Mesendoderm (in vitro differentiated cells): ENCODE measurements at regions not wholly inside any gene's neighbourhood (a gene's known extent, or its start where the extent isn't known, plus 50 kb on each side); places are given as distances from the start of the nearest gene placed in this dataset.

ENCODE experiments used
- DNase-seq: peaks from one replicate; pipeline ENCODE4 v3.0.0; 2013
- H2AK5ac ChIP-seq: 2 replicates; pipeline ENCODE4 v1.6.1; 2013; ENCODE audit warnings: low read length, inconsistent platforms
- H2BK120ac ChIP-seq: 2 replicates; pipeline ENCODE4 v1.6.1; 2013; ENCODE audit warnings: low read depth, mild to moderate bottlenecking, low read length, moderate library complexity, mixed read lengths
- H2BK15ac ChIP-seq: replicated peaks from 2 replicates; pipeline ENCODE4 v1.6.1; 2013; ENCODE audit warnings: low read depth, mild to moderate bottlenecking, moderate library complexity
- H2BK5ac ChIP-seq: 2 replicates; pipeline ENCODE4 v1.6.1; 2013; ENCODE audit warnings: low read length, inconsistent platforms
- H3K18ac ChIP-seq: 2 replicates; pipeline ENCODE4 v1.6.1; 2013; ENCODE audit warnings: mild to moderate bottlenecking, low read length, mixed read lengths
- H3K23ac ChIP-seq: one replicate; pipeline ENCODE4 v1.6.1; 2013; ENCODE audit warnings: low read length
- H3K27ac ChIP-seq: 2 replicates; pipeline ENCODE4 v1.5.1; 2013; ENCODE audit warnings: low read depth, mild to moderate bottlenecking, inconsistent platforms, low read length, moderate library complexity
- H3K27me3 ChIP-seq: 2 replicates; pipeline ENCODE4 v1.6.1; 2013; ENCODE audit warnings: low read length, control low read depth, mild to moderate bottlenecking, inconsistent platforms; ENCODE audit not compliant: insufficient read depth, poor library complexity
- H3K36me3 ChIP-seq: 2 replicates; pipeline ENCODE4 v1.6.1; 2013; ENCODE audit warnings: low read length, inconsistent platforms; ENCODE audit not compliant: control insufficient read depth, insufficient read depth
- H3K4ac ChIP-seq: one replicate; pipeline ENCODE4 v1.6.1; 2013; ENCODE audit warnings: low read depth, mild to moderate bottlenecking, low read length, moderate library complexity
- H3K4me1 ChIP-seq: 2 replicates; pipeline ENCODE4 v1.6.1; 2013; ENCODE audit warnings: low read depth, low read length, inconsistent platforms; ENCODE audit not compliant: control insufficient read depth
- H3K4me2 ChIP-seq: 2 replicates; pipeline ENCODE4 v1.6.1; 2013; ENCODE audit warnings: low read length
- H3K4me3 ChIP-seq: 2 replicates; pipeline ENCODE4 v1.5.1; 2013; ENCODE audit warnings: mild to moderate bottlenecking, low read length
- H3K56ac ChIP-seq: one replicate; pipeline ENCODE4 v1.6.1; 2013; ENCODE audit warnings: low read length
- H3K79me1 ChIP-seq: 2 replicates; pipeline ENCODE4 v1.6.1; 2013; ENCODE audit warnings: low read length, inconsistent platforms
- H3K79me2 ChIP-seq: 2 replicates; pipeline ENCODE4 v1.6.1; 2013; ENCODE audit warnings: mild to moderate bottlenecking, low read length; ENCODE audit not compliant: control insufficient read depth, insufficient read depth
- H3K9ac ChIP-seq: 2 replicates; pipeline ENCODE4 v1.6.1; 2013; ENCODE audit warnings: low read length, inconsistent platforms
- H4K5ac ChIP-seq: one replicate; pipeline ENCODE4 v1.6.1; 2013; ENCODE audit warnings: low read length
- H4K8ac ChIP-seq: one replicate; pipeline ENCODE4 v1.6.1; 2013; ENCODE audit warnings: low read depth, mild to moderate bottlenecking, control low read depth, low read length, moderate library complexity
- whole genome bisulfite sequencing: extraction: QIAGEN DNeasy Blood & Tissue Kit; methylation state at CpG from one replicate; pipeline ENCODE4 v1.1.7; 2013; ENCODE audit warnings: low lambda C conversion rate, missing lambda C conversion rate; ENCODE audit not compliant: insufficient coverage; ENCODE audit errors: extremely low coverage; 5-methylcytosine and 5-hydroxymethylcytosine counted together

DNA sequence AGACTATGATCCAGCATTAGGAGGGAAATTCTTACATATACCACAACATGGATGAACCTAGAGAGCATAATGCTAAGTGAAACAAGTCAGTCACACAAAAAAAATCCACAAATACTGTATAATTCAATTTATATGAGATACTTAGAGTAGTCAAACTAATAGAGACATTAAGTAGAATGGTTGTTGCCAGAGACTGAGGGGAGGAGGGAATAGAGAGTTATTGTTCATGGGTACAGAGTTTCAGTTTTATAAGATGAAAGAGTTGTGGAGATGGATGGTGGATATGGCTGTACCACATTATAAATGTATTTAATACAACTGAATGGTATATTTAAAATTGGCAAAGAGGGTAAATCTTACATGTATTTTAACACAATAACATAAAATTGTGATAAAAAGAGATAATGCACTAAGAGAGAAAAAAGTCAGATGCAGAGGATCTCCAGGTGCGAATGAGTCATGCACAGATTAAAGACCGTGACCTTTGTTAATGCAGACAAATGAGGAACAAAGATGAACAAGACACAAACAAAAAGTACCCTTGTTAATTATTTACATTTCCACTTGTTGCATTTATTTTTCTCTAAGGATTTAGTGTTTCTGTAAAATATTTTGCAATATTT is 541.7 kb upstream of the MEX3C start:
- Histone ChIP-seq H3K4me1 (no peaks in the 10 kb centered on the region), H3K79me1 (no peaks in the 10 kb centered on the region), H2BK5ac (no peak overlapping the region), H3K27me3 (no peaks in the 10 kb centered on the region), H3K23ac (no peak overlapping the region), H3K56ac (no peak overlapping the region), H2AK5ac (no peak overlapping the region), H3K79me2 (no peaks in the 10 kb centered on the region), H4K5ac (no peak overlapping the region), H3K4me3 (no peak overlapping the region), H3K18ac (no peak overlapping the region), H3K27ac (no peak overlapping the region), H2BK120ac (no peak overlapping the region), H4K8ac (no peak overlapping the region), H3K4me2 (no peak overlapping the region), H2BK15ac (no peak overlapping the region), H3K4ac (no peak overlapping the region), H3K9ac (no peak overlapping the region), H3K36me3 (no peaks in the 10 kb centered on the region)
- no CpG with 5 or more reads among the region's 2 CpGs for WGBS
- DNase-seq: no peak

- Histone ChIP-seq H3K4ac (no peak overlapping the region), H2BK120ac (no peak overlapping the region), H4K5ac (no peak overlapping the region), H3K23ac (no peak overlapping the region), H3K4me2 (no peak overlapping the region), H3K79me1 (no peaks in the 10 kb centered on the region), H3K36me3 (no peaks in the 10 kb centered on the region), H3K18ac (no peak overlapping the region), H3K27ac (no peak overlapping the region), H3K56ac (no peak overlapping the region), H3K79me2 (no peaks in the 10 kb centered on the region), H2AK5ac (no peak overlapping the region), H2BK5ac (no peak overlapping the region), H3K27me3 (no peaks in the 10 kb centered on the region), H2BK15ac (no peak overlapping the region), H3K9ac (no peak overlapping the region), H4K8ac (no peak overlapping the region), H3K4me1 (no peaks in the 10 kb centered on the region), H3K4me3 (no peak overlapping the region)
- DNase-seq: no peak
- no CpG with 5 or more reads among the region's 4 CpGs for whole genome bisulfite sequencing
Observed at GRCh38 chr18:51751901-51752300, 554.4 kb upstream of the MEX3C start.

DNA sequence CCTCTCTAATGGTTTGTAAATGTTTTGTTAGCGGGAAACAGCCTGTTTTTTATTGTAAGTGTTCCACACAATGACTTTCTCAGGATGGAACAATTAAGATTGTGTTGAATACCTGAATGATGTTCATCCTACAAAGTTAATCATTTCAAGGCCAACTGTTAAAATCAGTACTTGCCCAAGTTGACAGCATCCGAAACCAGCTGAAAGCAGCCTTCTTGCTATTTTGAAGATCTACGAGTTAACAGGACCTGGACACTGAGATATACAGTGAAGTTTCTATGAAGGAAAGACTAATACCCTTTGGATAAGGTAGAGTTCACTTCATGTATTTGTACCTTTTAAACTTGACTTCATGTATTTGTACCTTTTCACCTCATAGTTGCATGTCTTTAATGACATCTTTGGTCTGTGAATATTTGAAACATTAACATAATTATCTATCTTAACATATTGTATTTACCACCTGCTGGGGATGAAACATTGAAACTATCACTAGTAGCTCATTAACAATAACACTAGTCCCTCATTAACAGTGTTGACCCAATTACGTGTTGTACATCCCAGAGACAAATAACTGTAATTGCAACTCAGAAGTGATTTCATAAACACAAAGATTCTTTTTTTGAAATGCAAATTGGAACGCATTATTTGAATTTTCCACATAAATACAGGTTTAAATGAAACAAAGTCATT is 556.0 kb upstream of the MEX3C start:
- H3K23ac ChIP-seq: no peak overlapping the region
- H2AK5ac ChIP-seq: no peak overlapping the region
- H3K18ac ChIP-seq: no peak overlapping the region
- H3K36me3 ChIP-seq: no peaks in the 10 kb centered on the region
- H3K56ac ChIP-seq: no peak overlapping the region
- no peak overlapping the region for H4K5ac ChIP-seq
- H3K79me2 ChIP-seq: no peaks in the 10 kb centered on the region
- H2BK5ac ChIP-seq: no peak overlapping the region
- H3K4me1 ChIP-seq: no peaks in the 10 kb centered on the region
- DNase-seq: no peak
- H4K8ac ChIP-seq: no peak overlapping the region
- no CpG with 5 or more reads among the region's 5 CpGs for WGBS
- H2BK120ac ChIP-seq: no peak overlapping the region
- no peak overlapping the region for H2BK15ac ChIP-seq
- H3K4me2 ChIP-seq: no peak overlapping the region
- no peak overlapping the region for H3K27ac ChIP-seq
- no peaks in the 10 kb centered on the region for H3K79me1 ChIP-seq
- no peak overlapping the region for H3K9ac ChIP-seq
- no peaks in the 10 kb centered on the region for H3K27me3 ChIP-seq
- no peak overlapping the region for H3K4ac ChIP-seq
- H3K4me3 ChIP-seq: no peak overlapping the region

DNA sequence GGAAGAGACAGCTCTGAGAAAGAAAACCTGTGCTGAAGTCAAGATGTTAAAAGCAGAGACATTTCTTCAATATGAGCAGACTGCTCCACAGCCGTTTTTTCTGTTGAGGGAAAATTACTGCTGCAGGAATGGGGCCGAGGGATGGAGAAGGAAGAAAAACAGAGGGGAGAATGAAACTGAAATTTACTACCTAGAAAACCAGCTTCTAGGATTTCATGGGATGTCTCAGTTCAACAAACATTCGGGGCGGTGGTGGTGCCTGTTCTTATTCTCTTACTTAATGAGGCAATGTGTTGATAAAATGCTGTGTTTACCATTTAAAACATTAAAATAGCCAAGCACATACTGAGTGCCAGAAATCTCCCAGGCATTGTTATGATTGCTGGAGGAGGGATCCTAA is 557.1 kb upstream of the MEX3C start:
- Histone ChIP-seq H3K4ac (no peak overlapping the region), H4K5ac (no peak overlapping the region), H3K18ac (no peak overlapping the region), H3K27me3 (no peaks in the 10 kb centered on the region), H4K8ac (no peak overlapping the region), H3K23ac (no peak overlapping the region), H3K27ac (no peak overlapping the region), H3K36me3 (no peaks in the 10 kb centered on the region), H3K79me1 (no peaks in the 10 kb centered on the region), H2AK5ac (no peak overlapping the region), H3K4me3 (no peak overlapping the region), H3K4me1 (no peaks in the 10 kb centered on the region), H3K9ac (no peak overlapping the region), H3K4me2 (no peak overlapping the region), H2BK120ac (no peak overlapping the region), H2BK15ac (no peak overlapping the region), H3K79me2 (no peaks in the 10 kb centered on the region), H2BK5ac (no peak overlapping the region), H3K56ac (no peak overlapping the region)
- no peak for DNase-seq
- WGBS: no CpG with 5 or more reads among the region's 4 CpGs

- no peak overlapping the region for H4K5ac ChIP-seq
- H3K23ac ChIP-seq: no peak overlapping the region
- no peak overlapping the region for H2BK15ac ChIP-seq
- H3K27me3 ChIP-seq: no peaks in the 10 kb centered on the region
- H3K4ac ChIP-seq: no peak overlapping the region
- no peak for DNase-seq
- H2BK120ac ChIP-seq: no peak overlapping the region
- no peak overlapping the region for H3K27ac ChIP-seq
- no peak overlapping the region for H2BK5ac ChIP-seq
- no peak overlapping the region for H3K4me2 ChIP-seq
- no peaks in the 10 kb centered on the region for H3K4me1 ChIP-seq
- no peak overlapping the region for H3K9ac ChIP-seq
- no peak overlapping the region for H3K56ac ChIP-seq
- H3K79me2 ChIP-seq: no peaks in the 10 kb centered on the region
- no peak overlapping the region for H3K4me3 ChIP-seq
- H2AK5ac ChIP-seq: no peak overlapping the region
- no peaks in the 10 kb centered on the region for H3K79me1 ChIP-seq
- no peak overlapping the region for H4K8ac ChIP-seq
- H3K36me3 ChIP-seq: no peaks in the 10 kb centered on the region
- H3K18ac ChIP-seq: no peak overlapping the region
- no CpG with 5 or more reads among the region's 5 CpGs for WGBS
Observed at GRCh38 chr18:51757255-51757924, 559.9 kb upstream of the MEX3C start.
